Epidermal melanocyte (primary cell): ENCODE measurements at regions not wholly inside any gene's neighbourhood (a gene's known extent, or its start where the extent isn't known, plus 50 kb on each side); places are given as distances from the start of the nearest gene placed in this dataset.
"Not testable (repeated sequence)": the region's sequence is repeated elsewhere in the genome, so short reads cannot be mapped to it uniquely, and the experiment has no call there.

Experiments
- DNase-seq: peaks from one replicate; pipeline ENCODE4 v3.0.0; 2011; ENCODE audit warnings: low spot score; ENCODE audit not compliant: insufficient read length

DNA sequence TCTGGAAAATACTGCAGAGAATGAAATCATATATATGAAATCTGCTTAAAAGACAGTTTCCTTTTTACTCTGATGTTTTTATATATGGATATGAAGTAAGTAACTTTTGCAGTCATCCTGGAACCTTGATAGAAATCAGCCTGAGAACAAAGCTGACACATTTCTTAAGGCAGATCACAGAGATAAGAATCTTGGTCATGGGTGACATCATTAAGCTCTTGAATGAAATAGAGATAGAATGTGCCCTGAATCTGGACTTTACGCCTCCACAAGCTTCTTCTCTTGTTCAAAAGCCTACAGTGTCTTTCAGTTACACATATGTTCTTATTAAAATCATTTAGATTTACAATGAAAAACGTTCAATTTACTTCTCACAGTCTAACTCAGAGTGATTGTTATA is 319.1 kb upstream of the CNTNAP2 start:
- no peak for DNase-seq

DNA sequence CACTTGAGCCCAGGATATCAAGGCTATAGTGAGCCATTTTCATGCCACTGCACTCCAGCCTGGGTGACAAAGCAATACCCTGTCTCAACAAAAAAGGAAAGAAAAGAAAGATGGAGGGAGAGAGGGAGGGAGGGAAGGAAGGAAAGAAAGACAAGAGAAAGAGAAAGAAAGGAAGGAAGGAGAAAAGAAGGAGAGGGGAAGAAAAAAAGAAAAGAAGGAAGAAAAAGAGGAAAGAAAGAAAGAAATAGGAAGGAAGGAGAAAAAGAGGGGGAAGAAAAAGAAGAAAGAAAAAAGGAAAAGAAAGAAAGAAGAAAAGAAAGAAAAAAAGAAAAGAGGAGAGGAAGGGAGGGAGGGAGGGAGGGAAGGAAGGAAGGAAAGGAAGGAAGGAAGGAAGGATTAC is 321.5 kb upstream of the CNTNAP2 start:
- no peak for DNase-seq

DNA sequence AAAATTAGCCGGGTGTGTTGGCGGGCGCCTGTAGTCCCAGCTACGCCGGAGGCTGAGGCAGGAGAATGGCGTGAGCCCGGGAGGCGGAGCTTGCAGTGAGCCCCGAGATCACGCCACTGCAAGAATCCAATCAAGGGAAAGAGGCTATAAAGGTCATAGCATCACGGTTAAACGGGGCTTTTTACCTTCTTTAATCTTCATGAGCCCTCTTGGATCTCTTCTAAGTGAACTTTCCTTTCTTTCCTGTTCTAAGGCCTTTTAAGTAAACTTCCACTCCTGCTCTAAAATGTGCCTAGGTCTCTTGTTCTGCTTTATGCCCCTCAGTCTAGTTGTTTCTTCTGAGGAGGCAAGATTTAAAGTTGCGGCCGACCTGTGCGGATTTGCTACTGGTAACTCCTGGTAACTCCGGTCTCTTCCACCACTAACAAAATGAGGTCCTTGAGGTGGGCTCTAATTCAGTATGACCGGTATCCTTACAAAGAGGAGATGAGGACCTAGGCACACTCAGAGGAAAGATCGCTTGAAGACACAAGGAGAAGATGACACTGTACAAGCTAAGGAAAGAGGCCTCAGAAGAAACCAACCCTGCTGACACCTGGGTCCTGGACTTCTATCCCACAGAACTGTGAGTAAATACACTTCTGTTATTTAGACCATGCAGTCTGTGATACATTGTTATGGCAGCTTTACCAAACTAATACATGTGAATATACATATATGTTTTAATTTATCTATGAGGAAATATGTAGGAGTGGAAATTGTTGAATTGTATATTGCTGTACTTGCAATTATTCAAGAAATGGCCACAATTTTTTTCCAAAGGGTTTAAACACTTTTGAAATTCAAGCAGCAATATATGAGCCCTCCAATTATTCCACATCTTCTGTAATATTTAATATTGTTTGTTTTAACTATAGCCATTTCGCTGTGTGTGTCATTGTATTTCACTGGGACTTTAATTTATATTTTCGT is 331.5 kb upstream of the CNTNAP2 start:
- DNase-seq: no peak

DNA sequence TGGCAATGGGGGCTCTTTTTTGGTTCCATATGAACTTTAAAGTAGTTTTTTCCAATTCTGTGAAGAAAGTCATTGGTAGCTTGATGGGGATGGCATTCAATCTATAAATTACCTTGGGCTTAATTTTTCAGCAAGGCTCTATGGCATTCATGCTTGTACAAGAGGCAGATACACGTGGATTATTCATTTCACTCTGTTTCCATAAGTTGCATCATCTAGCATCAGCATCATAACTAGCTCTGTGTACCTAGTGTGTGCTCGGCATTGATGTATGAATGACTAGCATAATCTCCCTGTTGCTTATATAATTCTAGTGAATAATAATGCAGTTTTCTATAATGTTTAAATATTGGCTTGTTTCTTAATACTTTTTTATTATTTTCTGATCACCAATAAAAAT is 335.2 kb upstream of the CNTNAP2 start:
- DNase-seq: not testable (repeated sequence)

DNA sequence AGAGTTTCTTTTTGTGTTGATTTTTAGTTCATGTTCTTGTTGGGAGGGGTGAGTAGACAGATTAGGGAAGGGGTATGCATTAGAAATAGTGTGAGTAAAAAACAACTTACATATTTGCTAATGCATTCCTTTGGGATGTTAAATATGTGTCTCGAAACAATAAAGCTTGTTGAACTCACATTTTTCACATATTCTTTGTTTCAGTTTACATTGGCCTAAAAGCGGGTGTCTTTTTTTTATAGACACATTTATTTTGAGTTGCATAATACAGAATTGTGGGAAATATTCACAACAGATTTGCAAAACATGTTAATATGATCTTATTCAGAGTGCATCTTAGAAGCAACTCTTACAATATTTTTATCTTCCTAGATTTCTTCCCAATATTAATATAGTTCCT is 337.5 kb upstream of the CNTNAP2 start:
- no peak for DNase-seq

DNA sequence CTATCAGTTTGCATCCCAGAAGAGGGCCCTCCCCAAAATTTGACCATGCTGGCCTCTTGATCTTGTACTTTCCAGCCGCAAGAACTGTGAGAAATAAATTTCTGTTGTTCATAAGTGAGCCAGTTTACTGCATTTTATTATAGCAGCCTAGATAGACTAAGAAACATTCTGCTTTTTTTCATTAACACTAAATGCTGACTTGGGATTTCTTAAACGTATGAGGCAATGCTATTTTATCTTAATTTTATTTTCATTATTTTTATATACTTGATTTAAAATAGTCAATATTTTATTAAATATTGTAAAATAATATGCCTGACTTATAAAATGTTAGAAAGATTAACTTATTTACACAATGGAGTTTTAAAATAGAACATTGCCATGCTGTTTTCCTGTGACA is 341.8 kb upstream of the CNTNAP2 start:
- DNase-seq: no peak

DNA sequence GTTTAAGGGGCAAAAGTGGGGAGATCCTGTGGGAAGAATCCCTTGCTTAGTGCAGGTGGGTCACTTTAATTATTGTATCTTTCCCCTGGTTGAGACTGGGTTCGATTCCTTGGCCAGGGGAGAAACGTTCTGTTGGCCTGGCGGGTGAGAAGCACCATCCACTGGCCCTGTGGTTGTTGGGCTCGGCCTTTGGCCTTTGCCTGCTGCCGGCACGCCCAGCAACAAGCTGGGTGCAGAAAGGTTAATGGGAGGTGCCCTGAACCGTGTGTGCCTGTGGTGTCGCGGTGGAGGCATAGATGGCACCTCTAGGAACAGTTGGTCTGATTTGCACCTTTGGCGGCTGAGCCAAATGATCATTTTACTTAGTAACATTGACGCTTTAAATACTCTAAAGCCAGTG is 363.6 kb upstream of the CNTNAP2 start:
- no peak for DNase-seq

DNA sequence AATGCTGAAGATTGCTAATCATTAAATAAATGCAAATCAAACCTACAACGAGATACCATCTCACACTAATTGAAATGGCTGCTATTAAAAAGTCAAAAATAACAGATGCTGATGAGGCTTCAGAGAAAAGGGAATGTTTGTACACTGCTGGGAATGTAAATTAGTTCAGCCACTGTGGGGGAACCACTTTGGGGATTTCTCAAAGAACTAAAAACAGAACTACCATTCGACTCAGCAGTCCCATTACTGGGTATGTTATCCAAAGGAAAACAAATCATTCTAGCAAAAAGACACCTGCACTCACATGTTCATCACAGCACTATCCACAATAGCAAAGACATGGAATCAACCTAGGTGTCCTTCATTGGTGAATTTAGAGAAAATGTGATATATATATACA is 379.0 kb upstream of the CNTNAP2 start:
- DNase-seq: no peak

DNA sequence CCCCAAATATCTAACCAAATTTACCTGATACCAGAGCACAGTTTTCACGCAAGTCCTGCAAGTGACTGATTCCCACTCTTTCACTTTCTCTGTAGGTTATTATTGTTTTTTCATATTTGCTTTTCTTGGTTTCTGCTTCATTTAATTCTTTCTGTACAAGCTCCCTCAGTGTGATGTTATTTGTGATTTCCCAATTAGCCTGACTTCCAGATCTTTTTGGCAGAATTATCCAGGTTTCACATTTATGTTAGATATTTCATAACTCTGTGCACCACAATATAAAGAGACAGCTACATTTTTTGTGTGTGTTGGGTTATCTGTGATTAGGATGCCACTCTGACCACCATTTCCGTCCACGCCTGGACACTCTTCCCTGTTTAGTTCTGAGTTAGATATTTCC is 381.5 kb upstream of the CNTNAP2 start:
- DNase-seq: no peak

DNA sequence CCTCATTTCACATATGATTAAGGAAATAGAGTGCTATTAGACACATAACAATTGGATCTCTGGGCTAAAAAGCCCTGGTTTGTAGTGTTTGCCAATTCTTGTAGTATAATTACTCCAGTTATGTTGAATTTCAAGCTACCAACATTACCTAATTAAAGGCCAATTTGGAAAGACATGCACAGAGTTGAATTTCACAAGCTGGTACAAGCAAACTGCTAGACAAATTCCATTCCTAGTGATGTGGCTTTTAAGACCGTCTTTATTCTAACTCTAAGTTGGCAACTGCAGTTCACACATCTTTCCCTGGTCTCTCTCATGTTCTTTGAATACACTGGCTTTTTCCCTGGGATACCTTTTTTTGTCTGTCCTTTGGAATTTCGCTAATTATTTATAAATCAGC is 384.1 kb upstream of the CNTNAP2 start:
- no peak for DNase-seq

DNA sequence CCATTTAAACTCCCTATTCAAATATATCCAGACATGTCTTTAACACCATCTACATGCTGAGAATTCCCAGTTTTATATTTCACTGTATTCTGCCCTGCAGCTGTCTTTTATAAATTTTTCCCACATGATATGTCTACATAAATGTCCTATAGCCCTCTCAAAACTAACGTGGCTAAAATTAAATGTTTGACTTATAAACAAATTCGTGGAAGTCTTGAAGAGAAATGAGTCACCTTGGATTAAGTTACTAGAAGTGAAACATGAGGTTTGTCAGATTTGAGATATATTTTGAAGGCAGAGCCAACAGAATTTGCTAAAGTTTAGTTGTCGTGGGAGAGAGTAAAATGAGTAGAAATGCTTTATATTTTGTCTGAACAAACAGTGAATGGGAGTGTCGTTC is 386.9 kb upstream of the CNTNAP2 start:
- no peak for DNase-seq

DNA sequence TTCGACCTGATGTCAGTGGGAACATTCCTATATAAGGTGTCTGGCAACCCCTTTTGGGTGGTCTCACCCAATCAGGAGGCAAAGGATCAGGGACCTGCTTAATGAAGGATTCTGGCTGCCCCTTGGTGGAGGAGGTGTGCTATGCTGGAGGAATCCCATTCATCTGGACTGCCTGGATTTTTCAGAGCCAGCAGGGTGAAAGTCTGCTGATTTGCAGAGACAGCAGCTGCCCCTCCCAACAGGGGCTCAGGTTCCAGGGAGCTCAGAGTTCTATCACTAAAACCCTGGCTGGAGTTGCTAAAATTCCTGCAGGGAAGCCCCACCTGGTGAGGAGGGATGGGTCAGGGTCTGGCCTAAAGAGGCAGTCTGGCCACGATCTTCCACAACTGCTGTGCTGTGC is 398.5 kb upstream of the CNTNAP2 start:
- no peak for DNase-seq

DNA sequence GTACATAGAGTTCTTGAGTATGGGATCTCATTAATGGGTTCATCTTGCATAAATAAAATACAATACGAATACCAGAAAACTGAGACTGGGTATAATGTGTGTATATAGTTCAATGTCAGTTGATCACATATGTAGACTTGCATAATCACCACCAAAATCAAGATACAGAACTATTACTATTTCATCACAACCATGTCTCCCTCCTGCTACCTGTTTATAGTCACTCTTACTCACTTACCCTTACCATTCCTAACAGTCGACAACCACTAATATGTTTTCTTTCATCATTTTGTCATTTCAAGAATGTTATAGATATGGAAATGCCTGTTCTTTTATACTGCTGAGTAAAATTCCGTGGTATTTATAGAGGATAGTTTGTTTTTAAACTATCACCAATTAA is 416.1 kb upstream of the CNTNAP2 start:
- no peak for DNase-seq

DNA sequence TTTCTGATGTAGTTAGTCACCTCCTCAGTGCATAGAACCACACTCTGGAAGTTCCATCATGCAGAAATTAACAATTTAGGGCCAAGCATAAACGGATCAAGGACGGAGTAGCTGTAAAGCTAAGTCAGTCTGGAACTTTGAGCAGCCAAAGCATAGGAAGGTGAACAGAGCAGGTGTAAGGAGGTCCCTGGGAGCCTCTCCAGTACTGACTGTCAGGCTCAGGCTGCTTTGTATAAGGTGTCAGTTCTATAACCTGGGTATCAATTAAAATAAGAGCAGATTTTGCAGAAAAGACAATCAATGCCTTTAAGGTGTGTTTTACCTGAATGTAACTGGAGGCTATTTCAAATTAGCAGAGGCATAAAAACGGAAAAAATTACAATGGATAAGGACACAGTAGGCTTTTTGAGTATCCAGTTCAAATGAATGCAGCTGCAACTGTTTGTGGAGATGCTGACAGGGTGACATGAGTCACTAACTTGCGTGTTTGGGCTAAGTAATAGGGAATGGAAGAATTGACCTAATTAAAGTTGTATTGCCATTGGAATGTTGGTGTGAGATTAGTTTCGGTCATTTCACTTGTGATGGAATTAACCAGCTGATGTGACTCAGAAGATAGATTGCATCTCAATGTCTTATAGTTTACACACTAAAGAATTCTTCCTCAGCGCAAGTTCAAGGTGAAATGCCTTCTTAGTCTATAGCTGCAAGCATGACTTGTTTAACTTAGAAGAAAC is 417.9 kb upstream of the CNTNAP2 start:
- DNase-seq: no peak

DNA sequence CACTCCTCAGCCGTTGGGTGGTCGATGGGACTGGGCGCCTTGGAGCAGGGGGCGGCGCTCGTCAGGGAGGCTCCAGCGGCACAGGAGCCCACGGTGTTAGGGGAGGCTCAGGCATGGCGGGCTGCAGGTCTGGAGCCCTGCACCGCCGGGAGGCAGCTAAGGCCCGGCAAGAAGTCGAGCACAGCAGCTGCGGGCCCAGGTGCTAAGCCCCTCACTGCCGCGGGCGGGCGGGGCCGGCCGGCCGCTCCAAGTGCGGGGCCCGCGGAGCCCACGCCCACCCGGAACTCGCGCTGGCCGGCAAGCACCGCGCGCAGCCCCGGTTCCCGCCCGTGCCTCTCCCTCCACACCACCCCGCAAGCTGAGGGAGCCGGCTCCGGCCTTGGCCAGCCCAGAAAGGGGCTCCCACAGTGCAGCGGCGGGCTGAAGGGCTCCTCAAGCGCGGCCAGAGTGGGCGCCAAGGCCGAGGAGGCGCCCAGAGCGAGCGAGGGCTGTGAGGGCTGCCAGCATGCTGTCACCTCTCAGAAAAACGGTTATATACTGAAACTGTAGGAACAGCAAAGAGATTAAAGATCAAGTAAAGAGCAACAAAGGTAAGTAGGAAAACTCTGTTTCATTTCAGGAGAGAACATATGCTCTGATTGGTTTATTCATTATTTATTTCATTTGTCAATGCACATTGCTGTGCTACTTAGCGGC is 419.0 kb upstream of the CNTNAP2 start:
- not testable (repeated sequence) for DNase-seq

DNA sequence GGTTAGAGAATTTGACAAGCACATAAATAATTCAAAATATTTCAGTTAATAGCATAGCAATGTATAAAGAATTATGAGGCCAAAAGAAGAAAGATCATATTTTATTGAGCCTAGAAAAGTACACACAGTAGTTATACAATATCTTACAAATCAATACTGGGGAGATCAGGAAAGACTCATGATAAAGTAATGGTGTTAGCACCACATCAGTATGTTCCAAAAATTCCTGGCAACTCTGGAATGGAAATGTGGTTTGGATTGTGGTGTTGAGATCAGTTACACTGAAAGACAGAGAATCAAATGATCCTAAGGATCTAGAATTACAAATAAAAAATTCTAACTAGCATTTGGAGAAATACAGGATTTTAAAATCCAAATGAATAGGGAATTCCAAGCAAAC is 420.5 kb upstream of the CNTNAP2 start:
- DNase-seq: no peak

DNA sequence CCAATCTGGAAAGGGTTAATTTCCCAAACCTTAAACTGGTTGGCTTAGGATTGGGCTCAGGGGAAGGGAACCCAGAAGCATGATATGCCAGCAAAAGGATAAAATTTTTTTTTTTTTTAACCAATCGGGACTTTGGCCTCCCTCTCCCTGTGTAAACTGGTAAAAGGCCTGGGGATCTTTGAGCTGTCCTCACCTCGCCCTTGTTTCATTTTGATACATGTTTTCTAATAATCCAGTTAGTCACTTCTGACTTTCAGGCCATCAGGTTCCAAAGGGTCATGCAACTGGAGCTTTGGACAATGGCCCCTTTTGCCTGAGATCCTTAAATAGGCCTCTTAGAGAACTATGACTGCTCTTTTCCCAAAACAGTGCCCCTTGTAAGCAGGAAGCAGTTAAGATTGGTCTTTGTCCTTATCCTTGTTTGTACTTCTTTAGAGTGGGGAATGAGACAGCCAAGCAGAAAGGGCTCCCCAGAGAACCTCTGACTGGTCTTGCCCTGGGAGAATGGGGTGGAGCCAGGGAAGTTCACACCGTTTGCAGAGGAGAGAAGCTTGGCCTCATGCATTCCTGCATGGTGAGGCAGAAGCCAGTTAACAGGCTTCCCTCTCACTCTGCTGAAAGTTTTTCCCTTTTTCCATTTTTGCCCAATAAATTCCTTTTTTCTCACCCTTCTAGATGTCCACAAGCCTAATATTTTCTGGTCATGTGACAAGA is 424.2 kb upstream of the CNTNAP2 start:
- no peak for DNase-seq

DNA sequence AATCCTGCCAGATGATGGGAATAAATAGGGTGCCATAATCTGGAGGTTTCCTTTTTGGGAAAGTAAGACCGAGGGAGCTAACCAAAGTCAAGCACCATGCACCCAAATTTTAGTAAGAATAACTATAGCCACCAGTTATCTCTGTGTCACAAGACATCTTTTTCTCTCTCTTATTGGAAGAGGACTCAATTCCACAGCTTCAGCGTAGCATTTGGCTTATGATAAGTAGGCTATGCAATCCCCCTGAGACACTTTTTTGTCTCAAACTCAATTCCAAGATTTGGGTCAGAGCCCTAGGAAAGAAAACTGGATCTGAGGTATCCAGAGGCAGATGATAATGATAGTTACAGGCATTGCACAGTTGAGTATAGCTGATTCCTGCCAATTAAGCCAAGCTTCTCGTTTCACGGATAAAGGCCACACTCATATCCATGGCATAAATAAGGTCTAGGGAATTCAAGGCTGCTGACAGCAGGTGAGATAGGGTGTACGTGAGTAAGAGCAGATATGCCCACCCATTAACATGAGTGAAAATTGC is 425.2 kb upstream of the CNTNAP2 start:
- DNase-seq: no peak

DNA sequence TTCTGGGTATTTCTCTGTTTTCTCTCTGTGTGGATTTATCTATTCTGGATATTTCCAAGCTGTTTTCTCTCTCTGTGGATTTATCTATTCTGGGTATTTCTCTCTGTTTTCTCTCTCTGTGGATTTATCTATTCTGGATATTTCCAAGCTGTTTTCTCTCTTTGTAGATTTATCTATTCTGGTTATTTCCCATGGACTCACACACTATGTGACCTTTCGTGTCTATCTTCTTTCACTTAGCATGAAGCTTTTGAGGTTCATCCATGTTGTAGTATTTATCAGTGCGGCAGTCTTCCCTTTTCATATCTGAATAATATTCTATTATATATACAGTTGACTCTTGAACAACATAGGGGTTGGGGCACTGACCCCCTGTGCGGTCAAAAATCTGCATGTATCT is 435.0 kb upstream of the CNTNAP2 start:
- no peak for DNase-seq

DNA sequence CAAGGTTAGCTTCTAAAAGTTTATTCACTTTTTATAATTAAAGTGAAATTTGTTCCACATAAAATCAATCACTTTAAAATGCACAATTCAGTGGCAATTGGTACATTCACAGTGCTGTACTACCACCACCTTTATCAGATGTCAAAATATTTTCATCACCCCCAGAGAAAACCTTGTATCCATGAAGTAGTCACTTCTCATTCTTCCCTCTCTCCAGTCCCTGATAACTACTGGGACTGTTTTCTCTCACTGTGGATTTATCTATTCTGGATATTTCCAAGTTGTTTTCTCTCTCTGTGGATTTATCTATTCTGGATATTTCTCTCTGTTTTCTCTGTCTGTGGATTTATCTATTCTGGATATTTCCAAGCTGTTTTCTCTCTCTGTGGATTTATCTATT is 435.4 kb upstream of the CNTNAP2 start:
- no peak for DNase-seq
